Muscle layer of colon (tissue), 2 donors: ENCODE measurements at regions not wholly inside any gene's neighbourhood (a gene's known extent, or its start where the extent isn't known, plus 50 kb on each side); places are given as distances from the start of the nearest gene placed in this dataset.
"Not testable (repeated sequence)": the region's sequence is repeated elsewhere in the genome, so short reads cannot be mapped to it uniquely, and the experiment has no call there.

ENCODE experiments used
- H3K27ac ChIP-seq: one replicate; pipeline ENCODE4 v1.7.0; 2013; ENCODE audit warnings: low read depth, mild to moderate bottlenecking, low read length, moderate library complexity
- H3K27me3 ChIP-seq, 2 donors: one replicate each; pipeline ENCODE4 v1.7.0; 2013; ENCODE audit warnings: low read length in 2 of 2, mild to moderate bottlenecking in 2 of 2; ENCODE audit not compliant: insufficient read depth in 2 of 2, control insufficient read depth in 1 of 2
- H3K36me3 ChIP-seq: one replicate; pipeline ENCODE4 v1.7.0; 2013; ENCODE audit warnings: mild to moderate bottlenecking, low read length; ENCODE audit not compliant: insufficient read depth
- H3K4me1 ChIP-seq: one replicate; pipeline ENCODE4 v1.7.0; 2013; ENCODE audit warnings: mild to moderate bottlenecking, low read length; ENCODE audit not compliant: insufficient read depth
- H3K4me3 ChIP-seq, 2 donors: one replicate each; pipeline ENCODE4 v1.7.0; 2013; ENCODE audit warnings: low read length in 2 of 2, low read depth in 1 of 2, mild to moderate bottlenecking in 1 of 2, moderate library complexity in 1 of 2
- H3K9ac ChIP-seq: one replicate; pipeline ENCODE4 v1.7.0; 2013; ENCODE audit warnings: low read length
- H3K9me3 ChIP-seq: one replicate; pipeline ENCODE4 v1.7.0; 2013; ENCODE audit warnings: mild to moderate bottlenecking, low read length
- donor health status: abdominal sarcoma.
- donor health status: Adenocarcinoma of cecum.

DNA sequence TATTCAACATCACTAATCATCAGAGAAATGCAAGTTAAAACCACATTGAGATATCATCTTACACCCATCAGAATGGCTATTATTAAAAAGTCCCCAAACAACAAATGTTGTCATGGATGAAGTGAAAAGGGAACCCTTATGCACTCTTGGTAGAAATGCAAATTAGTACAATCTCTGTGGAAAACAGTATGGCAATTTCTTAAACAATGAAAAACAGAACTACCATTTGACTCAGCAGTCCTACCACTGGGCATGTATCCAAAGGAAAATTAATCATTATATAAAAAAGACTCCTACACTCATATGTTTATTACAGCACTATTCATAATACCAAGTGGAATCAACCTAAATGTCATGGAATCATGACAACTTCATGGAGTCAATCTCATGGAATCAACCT lies 611.3 kb upstream of the GJE1 start:
- Histone ChIP-seq H3K4me1 (no peaks in the 10 kb centered on the region), H3K27ac (no peak overlapping the region), H3K4me3 (no peak overlapping the region), H3K9ac (no peak overlapping the region), H3K36me3 (no peaks in the 10 kb centered on the region), H3K27me3 (no peaks in the 10 kb centered on the region), H3K9me3 (no peaks in the 10 kb centered on the region)

- Histone ChIP-seq H3K27me3 (no peaks in the 10 kb centered on the region), H3K4me1 (no peaks in the 10 kb centered on the region), H3K4me3 (no peak overlapping the region), H3K27ac (no peak overlapping the region), H3K9me3 (no peaks in the 10 kb centered on the region), H3K9ac (no peak overlapping the region), H3K36me3 (no peaks in the 10 kb centered on the region)
These were observed 618.9 kb upstream of the GJE1 start for GRCh38 chr6:141513830-141514229.

DNA sequence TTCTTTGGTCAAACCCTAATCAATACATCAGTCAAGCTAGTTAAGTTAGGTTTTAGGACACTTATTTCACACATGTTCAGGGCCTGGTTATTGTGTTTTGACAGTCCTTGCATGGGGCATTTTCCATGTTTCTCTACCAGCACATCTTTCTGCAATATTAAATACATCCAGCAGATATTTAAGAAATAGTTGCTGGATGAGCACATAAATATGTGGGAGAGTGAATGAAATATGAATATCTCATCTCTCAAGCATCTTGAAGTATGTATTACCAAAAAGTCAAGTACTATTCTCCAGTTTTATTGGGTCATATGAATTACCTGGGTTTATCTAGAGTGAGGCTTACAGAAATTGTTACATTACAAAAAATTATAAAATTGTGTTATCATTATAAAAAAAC lies 621.9 kb upstream of the GJE1 start:
- no peaks in the 10 kb centered on the region for H3K4me1 ChIP-seq
- H3K36me3 ChIP-seq, result no peaks in the 10 kb centered on the region
- H3K9ac ChIP-seq, result no peak overlapping the region
- H3K27me3 ChIP-seq, result no peaks in the 10 kb centered on the region
- H3K9me3 ChIP-seq, result peaks cover 7% of the 10 kb centered on the region
- no peak overlapping the region for H3K27ac ChIP-seq
- H3K4me3 ChIP-seq, result no peak overlapping the region

DNA sequence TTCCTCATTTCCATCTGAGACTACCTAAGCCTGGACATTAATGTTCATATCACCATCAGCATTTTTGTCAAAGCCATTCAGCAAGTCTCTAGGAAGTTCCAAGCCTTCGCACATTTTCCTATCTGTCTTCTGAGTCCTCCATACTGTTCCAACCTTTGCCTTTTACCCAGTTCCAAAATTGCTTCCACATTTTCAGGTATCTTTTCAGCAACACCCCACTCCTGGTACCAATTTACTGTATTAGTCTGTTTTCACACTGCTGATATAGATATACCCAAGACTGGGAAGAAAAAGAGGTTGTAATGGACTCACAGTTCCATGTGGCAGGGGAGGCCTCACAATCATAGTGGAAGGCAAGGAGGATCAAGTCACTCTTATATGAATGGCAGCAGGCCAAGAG lies 626.7 kb upstream of the GJE1 start:
- not testable (repeated sequence) for H3K9ac ChIP-seq, H3K27ac ChIP-seq, H3K4me3 ChIP-seq, H3K27me3 ChIP-seq, H3K9me3 ChIP-seq, H3K4me1 ChIP-seq, H3K36me3 ChIP-seq

DNA sequence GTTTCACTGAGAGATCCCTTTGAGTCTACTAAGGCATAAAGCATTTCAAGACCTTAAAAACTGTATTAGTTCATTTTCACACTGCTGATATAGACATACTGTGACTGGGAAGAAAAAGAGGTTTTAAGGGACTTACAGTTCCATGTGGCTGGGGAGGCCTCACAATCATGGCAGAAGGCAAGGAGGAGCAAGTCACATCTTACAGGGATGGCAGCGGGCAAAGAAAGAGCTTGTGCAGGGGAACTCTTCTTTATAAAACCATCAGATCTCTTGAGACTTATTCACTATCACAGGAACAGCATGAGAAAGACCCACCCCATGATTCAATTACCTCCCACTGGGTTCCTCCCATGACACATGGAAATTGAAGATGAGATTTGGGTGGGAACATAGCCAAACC lies 628.4 kb upstream of the GJE1 start:
- H3K27ac ChIP-seq, H3K4me1 ChIP-seq, H3K9ac ChIP-seq, H3K36me3 ChIP-seq, H3K9me3 ChIP-seq, H3K27me3 ChIP-seq, H3K4me3 ChIP-seq: not testable (repeated sequence)

- Histone ChIP-seq H3K9ac (no peak overlapping the region), H3K9me3 (peaks cover 7% of the 10 kb centered on the region), H3K4me1 (no peaks in the 10 kb centered on the region), H3K27ac (no peak overlapping the region), H3K4me3 (no peak overlapping the region), H3K36me3 (no peaks in the 10 kb centered on the region), H3K27me3 (no peaks in the 10 kb centered on the region)
These were observed 631.1 kb upstream of the GJE1 start for GRCh38 chr6:141501616-141502015.

DNA sequence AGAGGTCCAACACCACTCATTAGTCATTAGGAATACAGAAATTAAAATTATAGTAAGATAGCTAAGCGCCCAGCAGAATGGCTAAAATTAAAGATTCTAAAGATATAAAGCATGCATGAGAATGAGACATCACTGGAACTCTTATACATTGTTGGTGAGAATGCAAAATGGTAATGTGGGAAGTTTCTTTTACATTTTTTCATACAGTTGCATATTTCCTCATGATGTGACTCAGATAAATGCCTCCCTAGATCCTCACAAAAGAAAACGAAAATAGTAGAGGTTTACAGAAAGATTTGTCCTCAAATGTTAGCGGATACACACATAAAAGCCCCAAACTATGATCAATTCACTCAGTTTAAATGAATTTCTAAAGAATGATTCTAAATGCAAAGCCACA lies 633.7 kb upstream of the GJE1 start:
- no peak overlapping the region for H3K4me3 ChIP-seq
- H3K4me1 ChIP-seq, result no peaks in the 10 kb centered on the region
- H3K9ac ChIP-seq, result no peak overlapping the region
- no peaks in the 10 kb centered on the region for H3K27me3 ChIP-seq
- no peaks in the 10 kb centered on the region for H3K9me3 ChIP-seq
- H3K36me3 ChIP-seq, result no peaks in the 10 kb centered on the region
- no peak overlapping the region for H3K27ac ChIP-seq

DNA sequence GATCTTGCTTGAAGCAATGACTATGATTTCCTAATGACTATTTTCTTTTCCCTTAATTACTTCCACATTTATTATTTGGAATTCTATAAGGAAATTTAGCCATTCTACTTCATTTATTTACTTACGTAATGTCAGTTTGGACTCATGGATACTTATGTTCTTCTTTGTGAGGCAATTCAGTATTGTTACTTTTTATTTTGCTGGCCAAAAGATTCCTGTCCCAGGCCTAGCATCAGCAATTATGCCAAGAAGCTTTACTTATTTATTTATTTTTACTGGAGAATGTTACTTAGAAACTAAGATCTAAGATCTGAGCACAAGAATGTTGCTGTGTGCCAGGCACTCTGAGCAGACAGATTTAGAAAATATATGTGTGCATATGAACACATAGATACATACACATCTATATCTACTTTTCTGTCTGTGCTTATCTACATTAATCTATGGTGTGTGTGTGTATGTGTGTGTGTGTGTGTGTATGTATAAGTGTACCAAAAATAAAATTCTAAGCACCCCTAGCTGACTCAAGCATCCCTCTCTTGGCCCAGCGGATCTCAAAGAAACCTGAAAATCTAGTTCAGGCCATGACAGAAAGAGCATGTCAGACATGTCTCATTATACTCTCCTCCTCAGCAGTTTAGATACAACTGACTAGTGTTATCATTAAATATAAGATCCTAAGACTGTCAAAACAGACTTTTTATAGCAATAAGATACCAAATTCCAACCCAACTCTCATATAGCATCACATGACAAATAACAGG lies 640.0 kb upstream of the GJE1 start:
- no peaks in the 10 kb centered on the region for H3K9me3 ChIP-seq
- H3K9ac ChIP-seq, result no peak overlapping the region
- no peaks in the 10 kb centered on the region for H3K4me1 ChIP-seq
- H3K4me3 ChIP-seq, result no peak overlapping the region
- no peak overlapping the region for H3K27ac ChIP-seq
- no peaks in the 10 kb centered on the region for H3K27me3 ChIP-seq
- no peaks in the 10 kb centered on the region for H3K36me3 ChIP-seq

GRCh38 chr6:141491684-141492083 lies 641.0 kb upstream of the GJE1 start:
- no peaks in the 10 kb centered on the region for H3K9me3 ChIP-seq
- H3K4me3 ChIP-seq, result no peak overlapping the region
- H3K27ac ChIP-seq, result no peak overlapping the region
- H3K9ac ChIP-seq, result no peak overlapping the region
- no peaks in the 10 kb centered on the region for H3K27me3 ChIP-seq
- H3K4me1 ChIP-seq, result no peaks in the 10 kb centered on the region
- no peaks in the 10 kb centered on the region for H3K36me3 ChIP-seq

GRCh38 chr6:141490982-141491381 lies 641.7 kb upstream of the GJE1 start:
- no peak overlapping the region for H3K9ac ChIP-seq
- no peaks in the 10 kb centered on the region for H3K9me3 ChIP-seq
- no peak overlapping the region for H3K27ac ChIP-seq
- no peak overlapping the region for H3K4me3 ChIP-seq
- H3K36me3 ChIP-seq, result no peaks in the 10 kb centered on the region
- H3K4me1 ChIP-seq, result no peaks in the 10 kb centered on the region
- H3K27me3 ChIP-seq, result no peaks in the 10 kb centered on the region

DNA sequence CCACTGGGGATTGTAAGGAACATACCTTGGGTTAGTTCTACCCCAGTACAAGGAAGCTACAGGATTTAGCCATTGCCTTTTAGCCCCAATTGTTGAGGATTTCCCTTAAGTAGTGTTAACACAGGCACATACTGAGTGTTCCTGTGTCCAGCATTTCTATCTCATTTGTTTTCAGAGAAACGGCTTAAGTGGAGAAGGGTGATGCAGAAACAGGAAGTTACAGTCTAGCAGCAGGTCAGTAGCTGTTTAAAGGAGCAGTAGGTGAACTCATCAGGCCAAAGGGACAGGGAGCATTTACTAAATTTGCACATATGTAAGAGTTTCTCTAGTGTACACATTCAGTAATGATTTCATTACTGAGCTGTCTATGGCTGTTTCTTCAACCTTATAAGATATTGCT lies 644.2 kb upstream of the GJE1 start:
- no peak overlapping the region for H3K27ac ChIP-seq
- H3K27me3 ChIP-seq, result no peaks in the 10 kb centered on the region
- no peak overlapping the region for H3K9ac ChIP-seq
- no peaks in the 10 kb centered on the region for H3K4me1 ChIP-seq
- no peaks in the 10 kb centered on the region for H3K36me3 ChIP-seq
- no peak overlapping the region for H3K4me3 ChIP-seq
- H3K9me3 ChIP-seq, result no peaks in the 10 kb centered on the region

- no peak overlapping the region for H3K4me3 ChIP-seq
These were observed 645.8 kb upstream of the GJE1 start for GRCh38 chr6:141486942-141487341.

More at GRCh38 chr6:141486942-141487341, 645.8 kb upstream of the GJE1 start:
- Histone ChIP-seq H3K27ac (no peak overlapping the region), H3K9ac (no peak overlapping the region), H3K27me3 (no peaks in the 10 kb centered on the region), H3K4me1 (no peaks in the 10 kb centered on the region), H3K36me3 (no peaks in the 10 kb centered on the region), H3K9me3 (no peaks in the 10 kb centered on the region)
